Kidney glomerular epithelial cell (primary cell): ENCODE measurements at regions not wholly inside any gene's neighbourhood (a gene's known extent, or its start where the extent isn't known, plus 50 kb on each side); places are given as distances from the start of the nearest gene placed in this dataset.
A peak's percentile ranks its signal among the peaks of the same experiment; 100 is the strongest.
"Not testable (repeated sequence)": the region's sequence is repeated elsewhere in the genome, so short reads cannot be mapped to it uniquely, and the experiment has no call there.

Experiments used
- DNase-seq: peaks from one replicate; lab custom pipeline; 2025; lab: John Stamatoyannopoulos, UW

DNA sequence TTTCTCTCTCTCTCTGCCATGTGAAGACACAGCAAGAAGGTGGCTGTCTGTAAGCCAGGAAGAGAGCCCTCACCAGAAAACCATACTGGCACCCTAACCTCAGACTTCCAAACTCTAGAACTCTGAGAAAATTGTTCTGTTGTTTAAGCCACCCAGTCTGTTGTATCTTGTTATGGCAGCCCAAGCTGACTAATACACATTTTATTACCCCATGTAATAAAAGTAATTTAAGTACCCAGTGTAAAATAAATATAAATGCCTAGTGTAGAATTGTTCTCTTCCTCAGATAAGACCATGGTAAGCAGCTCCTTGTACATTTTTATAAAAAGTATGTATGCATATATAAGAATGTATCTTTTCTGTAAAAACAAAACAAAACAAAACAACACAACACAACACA is 119.7 kb downstream of the DTL start:
- DNase-seq: no peak

DNA sequence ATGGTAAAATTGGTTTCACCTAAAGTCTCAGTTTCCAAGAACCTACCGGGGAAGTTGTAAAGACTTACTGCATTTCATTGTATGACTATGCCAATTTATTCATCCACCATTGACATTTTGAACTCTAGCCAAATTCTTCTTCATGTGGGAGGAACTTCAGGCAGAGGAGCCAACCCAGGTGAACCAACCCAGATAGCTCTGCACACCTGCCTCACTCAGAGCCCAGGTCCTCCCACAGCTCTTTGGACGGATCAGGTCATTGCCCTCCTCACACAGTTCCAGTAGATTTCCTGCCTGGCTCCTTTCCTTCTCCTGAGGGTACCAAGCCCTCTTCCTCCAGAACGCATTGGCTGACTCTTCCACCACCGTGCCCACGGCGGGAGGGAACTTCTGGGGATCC is 121.7 kb downstream of the DTL start:
- DNase-seq: peak; percentile 69

DNA sequence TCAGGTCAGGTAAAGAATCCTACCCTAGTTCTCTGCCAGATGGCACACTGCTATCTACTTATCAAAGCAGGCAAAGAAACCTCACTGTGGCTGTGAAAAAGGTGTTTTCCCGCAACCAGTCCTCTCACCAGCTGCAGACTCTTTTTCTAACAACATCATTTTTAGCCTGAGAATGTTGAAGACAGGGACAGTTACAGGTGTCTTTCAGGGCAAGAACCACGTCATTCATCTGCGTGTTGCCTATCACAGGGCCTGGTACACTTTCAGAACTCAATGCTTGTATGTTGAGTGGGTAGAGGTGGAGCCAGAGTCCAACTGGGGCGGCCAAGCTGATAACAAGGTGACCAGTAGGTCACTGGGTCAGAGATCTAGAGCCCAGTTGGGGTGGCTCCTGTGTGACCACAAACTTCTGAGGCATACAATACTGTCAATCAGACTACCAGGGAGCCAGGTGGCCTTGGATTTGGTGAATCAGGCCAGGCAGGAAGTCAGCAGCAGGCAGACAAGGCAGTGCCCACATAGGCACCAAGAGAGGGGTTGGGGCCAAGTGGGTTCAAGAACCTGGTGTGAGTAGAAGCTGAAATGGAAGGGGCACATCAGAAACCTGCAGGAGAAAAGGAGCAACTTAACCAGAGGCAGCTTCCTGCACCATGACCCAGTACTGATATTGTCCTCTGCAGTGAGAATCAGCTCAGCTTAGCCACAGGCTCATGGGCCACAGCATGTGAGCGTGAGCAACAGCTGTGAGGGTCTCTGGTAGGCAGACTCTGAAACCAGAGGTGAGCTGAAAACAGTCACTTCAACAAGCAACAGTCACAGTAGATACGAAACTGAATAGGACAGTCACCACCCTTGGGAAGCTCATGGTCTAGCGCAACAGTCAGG is 123.6 kb downstream of the DTL start:
- no peak for DNase-seq

DNA sequence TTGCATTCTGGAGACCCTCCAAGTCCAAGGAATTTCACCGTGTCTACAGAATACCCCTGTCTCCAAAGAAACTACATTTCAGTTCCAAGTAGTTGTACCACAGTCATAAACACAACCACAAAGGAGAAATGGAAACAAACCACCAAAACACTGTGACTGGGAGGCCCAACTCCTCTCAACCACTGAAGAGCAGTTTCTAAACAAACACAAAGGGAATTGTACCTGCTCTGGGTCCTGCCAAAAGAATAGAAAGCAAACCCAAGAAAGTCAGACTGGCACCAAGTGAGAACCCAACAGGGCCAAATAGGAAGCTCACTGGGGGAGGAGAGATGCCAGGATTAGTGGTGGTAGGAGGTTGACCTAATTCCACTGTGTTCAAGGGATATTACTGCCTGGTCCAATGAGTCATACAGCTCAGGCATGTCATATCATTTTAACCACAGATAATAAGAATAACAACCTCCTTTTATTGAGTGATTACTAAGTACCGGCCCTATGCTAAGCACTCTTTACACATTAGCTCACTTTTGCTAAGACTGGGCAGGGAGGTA is 123.9 kb upstream of the PPP2R5A start:
- DNase-seq: peak; percentile 93

DNA sequence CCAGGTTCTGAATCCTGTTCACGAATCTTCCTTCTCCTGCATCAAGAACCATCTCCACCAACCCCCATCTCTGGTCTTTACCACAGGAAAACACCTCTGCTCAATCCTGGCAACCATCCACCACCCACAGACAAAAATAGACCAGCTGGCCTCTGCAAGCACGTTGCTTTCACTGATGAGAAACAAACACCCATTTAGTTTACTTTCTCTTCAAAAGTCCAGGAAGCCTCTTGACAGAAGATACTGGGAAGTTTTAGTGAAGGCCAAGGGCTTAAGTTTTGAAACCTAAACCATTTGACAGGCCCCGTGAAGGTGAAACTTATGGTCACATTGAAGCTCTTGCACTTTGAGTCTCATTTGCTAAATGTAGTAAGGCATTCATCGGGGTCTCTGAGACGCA is 122.6 kb upstream of the PPP2R5A start:
- peak; percentile 50 for DNase-seq

DNA sequence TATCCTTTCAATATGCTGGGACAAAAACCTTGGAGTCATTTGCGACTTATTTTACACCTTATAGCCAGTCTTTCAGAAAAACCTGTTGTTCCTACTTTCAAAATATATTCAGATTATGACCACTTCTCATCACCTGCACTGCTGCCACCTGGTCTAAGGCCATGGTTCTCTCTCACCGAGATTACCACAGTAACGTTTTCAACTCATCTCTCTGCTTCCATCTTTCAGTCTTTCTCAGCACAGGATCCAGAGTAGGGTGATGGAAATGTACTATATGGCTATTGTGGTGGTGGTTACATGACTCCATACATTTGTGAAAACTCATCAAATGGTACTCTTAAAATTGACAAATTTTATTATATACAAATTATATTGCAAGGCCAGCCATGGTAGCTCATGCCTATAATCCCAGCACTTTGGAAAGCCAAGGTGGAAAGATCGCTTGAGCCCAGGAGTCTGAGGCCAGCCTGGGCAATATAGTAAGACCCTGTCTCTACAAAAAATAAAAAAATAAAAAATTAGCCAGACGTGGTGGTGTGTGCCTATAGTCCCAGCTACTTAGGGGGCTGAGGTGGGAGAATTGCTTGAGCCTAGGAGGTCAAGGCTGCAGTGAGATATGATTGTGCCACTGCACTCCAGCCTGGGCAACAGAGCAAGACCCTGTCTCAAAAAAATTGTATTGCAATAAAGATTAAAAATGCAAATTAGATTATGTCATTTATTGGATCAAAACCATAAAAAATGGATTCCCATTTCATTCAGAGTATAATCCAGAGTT is 120.9 kb upstream of the PPP2R5A start:
- DNase-seq: no peak

DNA sequence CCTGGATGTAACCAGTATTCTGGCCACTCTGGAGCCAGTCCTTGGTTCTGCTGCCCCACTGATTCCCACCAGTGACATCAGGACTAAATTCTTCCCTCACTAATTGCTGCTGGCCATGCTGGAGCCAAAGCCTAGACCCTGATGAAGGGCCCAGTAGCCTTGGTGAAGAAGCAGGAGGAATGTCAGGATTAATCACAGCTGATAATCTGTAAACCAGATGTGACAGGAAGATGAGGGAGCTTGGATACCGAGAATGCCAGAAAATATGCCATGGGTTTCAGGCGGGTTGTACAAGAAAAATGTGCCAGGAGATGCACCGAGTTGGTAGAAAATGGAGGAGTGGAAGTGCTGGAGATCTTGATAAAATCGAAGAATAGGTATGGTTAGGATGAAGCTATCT is 119.0 kb upstream of the PPP2R5A start:
- no peak for DNase-seq

DNA sequence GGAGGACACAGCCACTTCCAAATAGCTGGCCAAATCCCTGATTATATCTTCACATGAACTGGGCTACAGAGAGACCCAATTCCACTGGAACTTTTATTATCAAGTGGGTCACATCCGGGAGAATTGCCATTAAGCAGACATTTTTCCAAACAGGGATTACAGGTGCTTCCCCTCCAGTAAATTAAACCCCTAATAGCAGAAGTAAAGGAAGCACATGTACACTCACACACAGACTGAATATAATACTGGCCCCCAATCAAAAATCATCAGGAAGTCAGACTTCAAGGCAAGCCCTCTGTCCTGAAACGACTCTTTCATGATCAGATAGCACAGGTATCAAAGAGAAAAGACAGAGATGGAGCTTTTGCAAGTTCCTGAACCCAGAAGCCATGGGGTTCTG is 118.6 kb upstream of the PPP2R5A start:
- no peak for DNase-seq

DNA sequence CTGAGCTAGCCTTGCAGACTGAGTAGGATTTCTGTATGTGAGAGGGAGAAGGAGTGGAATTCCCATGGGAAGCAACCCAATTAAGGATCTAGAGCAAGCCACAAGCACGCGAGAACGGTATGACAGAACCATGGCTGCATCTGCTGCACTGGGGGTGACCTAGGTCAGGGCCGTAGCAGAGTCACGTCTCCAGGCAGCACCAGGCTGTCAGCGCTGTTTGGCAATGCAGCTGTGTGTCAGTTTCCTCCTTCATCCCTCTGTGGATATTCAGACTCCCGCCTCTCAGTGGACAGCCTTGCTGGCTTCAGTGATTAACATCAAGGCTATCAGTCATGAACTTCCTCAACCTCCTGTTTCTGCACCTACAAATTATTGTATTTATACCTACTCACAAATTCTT is 118.1 kb upstream of the PPP2R5A start:
- DNase-seq: peak; percentile 23

DNA sequence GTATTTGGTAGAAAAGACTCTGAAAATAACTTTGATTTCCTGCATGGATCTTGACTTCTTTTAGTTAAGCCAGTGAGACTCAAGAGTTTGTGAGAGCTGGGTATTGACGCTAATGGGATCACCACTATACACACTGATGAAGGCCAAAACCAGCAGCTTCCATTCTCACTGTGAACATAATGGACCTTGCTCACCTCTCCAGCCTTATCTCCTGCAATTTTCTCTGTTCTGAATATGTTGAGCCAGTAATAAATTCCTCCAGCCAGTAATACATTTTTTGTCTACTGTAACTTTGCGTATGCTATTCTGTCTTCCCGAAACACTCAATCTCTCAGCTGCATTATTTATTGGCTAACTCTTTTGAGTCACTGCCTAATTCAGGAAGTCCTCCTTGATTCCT is 111.6 kb upstream of the PPP2R5A start:
- no peak for DNase-seq

DNA sequence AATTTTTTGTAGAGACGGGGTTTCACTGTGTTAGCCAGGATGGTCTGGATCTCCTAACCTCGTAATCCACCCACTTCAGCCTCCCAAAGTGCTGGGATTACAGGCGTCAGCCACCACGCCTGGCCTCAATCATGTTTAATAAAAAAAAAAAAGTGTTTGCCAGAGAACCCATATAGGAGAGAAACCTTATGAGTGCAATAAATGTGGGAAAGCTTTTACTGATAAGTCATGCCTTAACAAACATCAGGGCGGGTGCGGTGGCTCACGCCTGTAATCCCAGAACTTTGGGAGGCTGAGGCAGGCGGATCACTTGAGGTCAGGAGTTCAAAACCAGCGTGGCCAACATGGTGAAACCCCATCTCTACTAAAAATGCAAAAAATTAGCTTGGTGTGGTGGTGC is 110.9 kb upstream of the PPP2R5A start:
- DNase-seq: not testable (repeated sequence)

DNA sequence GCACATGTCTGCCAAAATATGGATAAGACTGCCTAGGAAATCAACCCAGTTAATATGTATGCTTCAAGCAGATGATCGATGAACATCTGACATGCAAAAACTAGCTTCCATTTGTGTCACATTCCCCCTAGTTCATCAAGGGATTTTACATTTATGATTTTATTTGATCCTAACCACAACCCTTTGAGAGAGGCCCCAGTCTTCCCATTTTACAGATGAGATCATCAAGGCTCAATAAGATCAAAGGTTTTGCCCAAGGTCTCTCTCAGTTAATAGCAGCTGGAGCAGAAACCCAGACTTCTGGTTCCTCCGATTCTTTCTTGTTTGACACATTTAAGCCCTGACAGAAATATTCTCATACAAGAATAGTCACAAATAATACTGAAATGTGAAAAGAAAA is 107.7 kb upstream of the PPP2R5A start:
- DNase-seq: no peak

DNA sequence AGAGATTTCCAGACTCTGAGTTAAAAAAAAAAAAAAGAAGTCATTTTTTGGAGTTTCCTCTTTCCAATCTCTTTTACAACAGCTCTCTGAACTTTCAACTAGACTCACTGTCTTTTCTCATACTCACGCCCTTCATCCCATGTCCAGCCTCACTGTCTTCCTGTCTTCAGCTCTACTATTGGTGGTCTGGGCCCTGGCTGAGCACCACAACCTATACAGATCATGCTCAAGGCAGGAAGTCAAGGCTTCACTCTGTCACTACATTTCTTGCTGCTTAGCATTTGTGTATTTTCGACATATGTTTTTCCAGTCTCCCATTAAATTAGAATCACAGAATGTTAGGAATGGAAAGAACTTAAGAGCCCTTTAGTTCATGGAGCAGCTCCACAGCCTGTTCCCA is 106.4 kb upstream of the PPP2R5A start:
- no peak for DNase-seq

DNA sequence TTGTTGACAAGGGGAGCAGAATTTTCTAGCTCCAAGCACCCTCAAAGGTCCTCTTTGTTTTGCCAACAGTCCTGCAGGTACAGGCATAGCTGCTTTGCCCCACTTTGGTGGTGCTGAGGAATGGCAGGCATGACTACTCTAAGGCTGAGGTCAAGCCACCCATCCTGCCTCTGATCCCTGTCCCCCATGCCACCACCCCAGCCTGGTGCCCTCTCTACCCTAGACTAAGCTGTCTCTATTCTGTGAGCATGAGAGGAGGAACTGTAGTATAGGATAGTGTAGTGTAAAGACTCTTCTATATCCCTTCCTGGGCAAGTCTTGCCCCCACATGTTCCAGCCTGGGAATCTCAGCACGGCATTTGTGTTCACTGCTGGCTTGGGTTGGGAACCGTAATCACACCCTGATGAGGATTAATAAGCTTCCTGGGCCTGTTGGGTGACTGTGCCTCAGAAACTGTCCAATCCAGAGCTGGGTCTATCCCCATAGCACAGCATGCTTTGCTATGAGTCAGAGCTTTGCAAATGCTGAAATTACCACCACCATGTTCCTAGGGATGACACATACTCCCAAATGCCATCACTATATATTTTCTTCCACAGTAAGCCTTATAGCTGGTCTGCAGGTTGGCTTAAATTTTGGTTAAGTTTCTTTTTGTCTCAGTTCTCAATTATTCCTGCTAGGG is 105.7 kb upstream of the PPP2R5A start:
- DNase-seq: peak; percentile 22

DNA sequence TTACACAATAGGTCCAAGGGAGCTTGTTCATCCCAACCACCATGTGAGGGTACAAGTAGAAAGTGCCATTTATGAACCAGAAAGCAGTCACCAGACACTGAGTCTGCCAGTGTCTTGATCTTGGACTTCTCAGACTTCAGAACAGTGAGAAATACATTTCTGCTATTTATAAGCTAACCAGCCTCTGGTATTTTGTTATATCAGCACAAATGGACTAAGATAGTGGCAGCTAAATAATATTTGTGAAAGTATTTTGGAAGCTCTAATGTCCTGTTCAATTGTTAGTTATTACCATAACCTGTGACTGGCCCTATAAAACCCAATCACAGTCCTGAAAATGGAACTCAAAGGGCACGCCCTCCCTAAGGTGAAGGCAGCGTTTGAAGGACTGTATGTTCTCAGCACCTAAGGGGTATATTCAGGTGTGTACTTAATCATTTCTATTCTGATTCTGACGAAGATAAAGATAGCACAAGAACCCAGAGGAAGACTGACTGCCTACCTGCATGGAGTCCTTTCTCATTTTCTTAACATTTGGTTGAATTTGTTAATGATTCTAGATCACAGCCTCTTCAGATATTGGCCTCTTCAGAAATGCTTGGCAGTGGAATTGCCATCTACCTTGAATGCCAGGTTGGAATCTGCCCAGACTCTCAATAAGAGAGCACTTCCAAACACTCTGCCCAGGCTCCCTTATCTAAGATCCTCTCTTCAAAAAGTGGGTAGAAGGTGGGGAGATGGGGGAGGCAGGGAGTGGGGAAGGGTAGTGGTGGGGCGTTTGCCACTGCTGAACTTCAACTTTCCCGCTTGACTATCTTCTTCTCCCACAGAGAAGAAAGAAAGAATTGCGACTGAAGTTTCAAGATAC is 104.0 kb upstream of the PPP2R5A start:
- no peak for DNase-seq

DNA sequence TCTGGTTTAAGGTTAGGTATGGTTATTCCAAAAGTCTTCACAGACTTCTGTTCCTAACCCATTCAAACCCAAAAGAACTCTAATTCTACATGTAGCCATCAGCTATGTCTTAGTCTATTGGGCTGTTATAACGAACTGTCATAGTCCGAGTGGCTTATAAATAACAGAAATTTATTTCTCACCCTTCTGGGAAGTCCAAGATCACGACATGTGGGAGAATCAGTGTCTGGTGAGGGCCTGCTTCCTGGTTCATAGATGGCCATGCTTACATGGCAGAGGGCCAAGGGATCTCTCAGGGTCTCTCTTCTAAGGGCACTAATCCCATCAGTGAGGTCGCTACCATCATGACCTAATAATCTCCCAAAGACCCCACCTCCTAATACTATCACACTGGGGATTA is 103.0 kb upstream of the PPP2R5A start:
- DNase-seq: no peak

DNA sequence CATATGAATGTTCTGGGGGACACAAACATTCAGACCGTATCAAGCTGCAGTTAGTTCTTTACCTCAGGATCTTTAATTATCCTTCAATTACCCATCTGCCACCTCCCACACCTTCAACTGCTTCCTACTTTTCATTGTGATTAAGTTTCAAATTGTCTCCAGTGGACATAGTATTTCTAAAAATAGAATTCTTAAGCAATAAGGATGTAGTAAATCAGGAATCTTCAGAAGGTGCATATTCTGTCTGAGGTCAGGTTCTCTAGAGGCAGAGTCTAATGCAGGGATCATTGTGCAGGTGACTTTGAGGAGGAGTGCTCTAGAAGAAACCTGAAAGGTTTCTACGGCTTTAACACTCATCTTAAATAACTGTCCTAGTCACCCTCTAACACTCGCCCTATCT is 102.6 kb upstream of the PPP2R5A start:
- DNase-seq: no peak

DNA sequence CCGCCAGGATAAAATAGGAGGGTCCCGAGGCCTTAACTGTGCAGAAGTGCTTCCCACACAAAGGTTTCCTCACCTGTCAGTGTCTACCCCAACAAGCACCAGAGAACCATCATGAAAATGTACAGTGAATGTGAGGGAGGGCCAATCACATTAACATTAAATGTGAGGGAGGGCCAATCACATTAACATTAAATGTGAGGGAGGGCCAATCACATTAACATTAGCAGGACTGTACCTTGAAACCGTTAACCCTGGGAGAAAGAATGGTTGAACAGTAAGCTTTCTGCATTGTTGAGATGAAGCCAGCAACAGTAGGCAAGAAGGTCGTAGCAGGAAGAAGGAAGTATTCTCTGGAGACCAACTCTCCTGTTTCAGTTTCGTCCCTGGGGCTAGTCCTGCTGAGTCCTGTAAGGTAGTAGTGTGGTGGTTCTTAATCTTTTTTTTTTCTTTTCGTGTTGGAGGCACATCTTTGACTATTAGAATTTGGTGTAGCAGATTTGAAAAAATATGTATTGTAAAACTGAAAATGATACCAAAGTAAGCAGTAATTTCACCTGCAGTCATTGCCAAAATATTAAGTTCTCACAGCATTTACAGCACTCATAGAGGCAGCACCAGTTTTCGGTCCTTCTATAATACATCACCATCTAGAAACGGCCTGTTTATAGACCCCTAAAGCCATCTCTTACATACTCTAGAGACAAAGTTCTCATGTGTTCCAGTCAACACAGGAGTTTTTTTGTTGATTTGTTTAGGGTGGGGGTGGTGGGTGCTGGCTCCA is 98.6 kb upstream of the PPP2R5A start:
- DNase-seq: no peak

DNA sequence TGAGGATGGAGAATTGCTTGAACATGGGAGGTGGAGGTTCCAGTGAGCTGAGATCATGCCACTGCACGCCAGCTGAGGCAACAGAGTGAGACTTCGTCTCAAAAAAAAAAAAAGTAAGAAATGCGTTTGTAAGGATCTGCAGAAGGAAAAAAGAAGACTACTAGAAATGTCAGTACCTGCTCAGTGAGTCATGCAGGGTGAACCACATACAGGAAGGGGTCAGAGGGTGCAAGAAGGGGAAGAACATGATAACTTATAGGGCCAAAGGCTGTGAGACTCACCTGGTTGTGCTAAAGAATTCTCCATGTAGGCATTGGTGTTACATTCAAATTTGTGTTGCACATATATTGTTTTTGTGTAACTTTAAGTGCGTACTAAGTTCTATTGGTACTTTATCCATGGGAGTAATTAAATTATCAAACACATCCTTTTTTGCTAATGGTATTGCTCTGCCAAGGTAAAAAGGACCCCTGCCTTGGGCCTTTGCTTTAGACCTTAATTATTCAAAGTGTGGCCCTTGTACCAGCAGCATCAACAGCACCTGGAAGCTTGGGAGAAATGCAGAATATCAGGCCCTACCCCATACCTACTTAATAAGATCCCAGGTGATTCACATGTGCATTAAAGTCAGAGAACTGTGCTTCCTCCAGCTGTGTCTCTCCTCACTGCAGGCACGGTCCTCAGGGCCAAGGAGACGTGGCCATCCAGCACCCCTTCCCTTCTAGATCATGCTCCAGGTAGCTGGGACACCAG is 96.4 kb upstream of the PPP2R5A start:
- no peak for DNase-seq

DNA sequence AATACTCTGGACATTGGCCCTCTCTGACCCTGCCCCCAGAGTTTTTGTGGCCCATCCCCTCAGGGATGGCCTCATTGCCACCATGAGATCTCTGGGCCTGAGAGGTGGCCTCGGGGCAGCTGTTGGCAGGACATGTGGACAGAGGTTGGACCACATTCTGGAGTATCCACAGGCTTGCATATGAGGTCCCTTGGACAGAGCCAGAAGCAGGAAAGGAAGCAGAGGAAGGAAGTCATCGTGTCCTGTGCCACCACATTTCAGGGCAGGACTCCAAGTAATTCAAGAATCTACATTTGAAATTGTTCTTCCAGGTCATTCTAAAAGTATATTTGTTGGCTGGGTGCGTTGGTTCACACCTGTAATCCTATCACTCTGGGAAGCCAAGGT is 95.9 kb upstream of the PPP2R5A start:
- no peak for DNase-seq
